Immature natural killer cell (primary cell): ENCODE measurements at regions not wholly inside any gene's neighbourhood (a gene's known extent, or its start where the extent isn't known, plus 50 kb on each side); places are given as distances from the start of the nearest gene placed in this dataset.

Experiments used
- DNase-seq, 3 donors: peaks; one replicate each; pipeline ENCODE4 v3.0.0; 2022; ENCODE audit warnings: mixed read lengths in 1 of 3
- H3K27ac Mint-ChIP-seq, 6 donors: one replicate each; pipeline ENCODE4 v1.8.0; 2020; ENCODE audit warnings: mixed read lengths in 6 of 6, mild to moderate bottlenecking in 5 of 6, inconsistent platforms in 4 of 6, moderate library complexity in 3 of 6
- H3K27me3 Mint-ChIP-seq, 3 donors: one replicate each; pipeline ENCODE4 v1.8.0; 2020 to 2021; ENCODE audit warnings: low read depth in 3 of 3, mild to moderate bottlenecking in 3 of 3, mixed read lengths in 3 of 3, moderate library complexity in 3 of 3, inconsistent platforms in 1 of 3
- H3K36me3 Mint-ChIP-seq, 3 donors: one replicate each; pipeline ENCODE4 v1.8.0; 2020; ENCODE audit warnings: mixed read lengths in 3 of 3, inconsistent platforms in 2 of 3, mild to moderate bottlenecking in 2 of 3
- H3K4me1 Mint-ChIP-seq, 2 donors: one replicate each; pipeline ENCODE4 v1.8.0; 2020; ENCODE audit warnings: inconsistent platforms in 2 of 2, mild to moderate bottlenecking in 2 of 2, mixed read lengths in 2 of 2, moderate library complexity in 1 of 2
- H3K4me3 Mint-ChIP-seq, 5 donors: one replicate each; pipeline ENCODE4 v1.8.0; 2020; ENCODE audit warnings: mild to moderate bottlenecking in 5 of 5, mixed read lengths in 5 of 5, inconsistent platforms in 3 of 5, moderate library complexity in 3 of 5
- H3K9me3 Mint-ChIP-seq, 6 donors: one replicate each; pipeline ENCODE4 v1.8.0; 2020; ENCODE audit warnings: mild to moderate bottlenecking in 6 of 6, mixed read lengths in 6 of 6, inconsistent platforms in 4 of 6, moderate library complexity in 3 of 6

GRCh38 chr6:48826152-48826515 is 636.9 kb downstream of the MMUT start:
- peaks cover 0 to 4% (median 0%) of the 10 kb centered on the region in 3 donors for H3K27me3 Mint-ChIP-seq
- H3K4me1 Mint-ChIP-seq: no peaks in the 10 kb centered on the region
- H3K27ac Mint-ChIP-seq: no peak overlapping the region
- H3K9me3 Mint-ChIP-seq: peaks cover 11 to 56% (median 21%) of the 10 kb centered on the region in 6 donors
- no peak overlapping the region for H3K4me3 Mint-ChIP-seq
- peaks cover 0 to 3% (median 0%) of the 10 kb centered on the region in 3 donors for H3K36me3 Mint-ChIP-seq
- no peak for DNase-seq

GRCh38 chr6:48825501-48826151 is 637.4 kb downstream of the MMUT start:
- Mint-ChIP-seq H3K27me3 (peaks cover 0 to 4% (median 0%) of the 10 kb centered on the region in 3 donors), H3K36me3 (peaks cover 0 to 3% (median 0%) of the 10 kb centered on the region in 3 donors), H3K4me3 (no peak overlapping the region), H3K4me1 (no peaks in the 10 kb centered on the region), H3K27ac (no peak overlapping the region), H3K9me3 (peaks cover 11 to 56% (median 21%) of the 10 kb centered on the region in 6 donors)
- DNase-seq: no peak

- no peak for DNase-seq
- Mint-ChIP-seq H3K27me3 (peaks cover 0 to 5% (median 0%) of the 10 kb centered on the region in 3 donors), H3K4me3 (no peak overlapping the region), H3K9me3 (peaks cover 10 to 46% (median 15%) of the 10 kb centered on the region in 6 donors), H3K27ac (no peak overlapping the region), H3K4me1 (no peaks in the 10 kb centered on the region), H3K36me3 (peaks cover 0 to 3% (median 0%) of the 10 kb centered on the region in 3 donors)
Measured at GRCh38 chr6:48818052-48818412, 645.0 kb downstream of the MMUT start.

GRCh38 chr6:48817333-48818051 is 645.6 kb downstream of the MMUT start:
- H3K9me3 Mint-ChIP-seq: peaks cover 9 to 44% (median 14%) of the 10 kb centered on the region in 6 donors
- DNase-seq: no peak
- H3K27me3 Mint-ChIP-seq: peaks cover 0 to 5% (median 0%) of the 10 kb centered on the region in 3 donors
- peaks cover 0 to 3% (median 0%) of the 10 kb centered on the region in 3 donors for H3K36me3 Mint-ChIP-seq
- H3K27ac Mint-ChIP-seq: no peak overlapping the region
- H3K4me1 Mint-ChIP-seq: no peaks in the 10 kb centered on the region
- no peak overlapping the region for H3K4me3 Mint-ChIP-seq

GRCh38 chr6:48814957-48815356 is 648.1 kb downstream of the MMUT start:
- H3K4me3 Mint-ChIP-seq: no peak overlapping the region
- no peaks in the 10 kb centered on the region for H3K4me1 Mint-ChIP-seq
- no peak for DNase-seq
- H3K27ac Mint-ChIP-seq: no peak overlapping the region
- no peaks in the 10 kb centered on the region for H3K36me3 Mint-ChIP-seq
- H3K27me3 Mint-ChIP-seq: peaks cover 0 to 4% (median 0%) of the 10 kb centered on the region in 3 donors
- peaks cover 8 to 38% (median 10%) of the 10 kb centered on the region in 6 donors for H3K9me3 Mint-ChIP-seq

GRCh38 chr6:48813836-48814235 is 649.2 kb downstream of the MMUT start:
- peaks cover 2 to 35% (median 10%) of the 10 kb centered on the region in 6 donors for H3K9me3 Mint-ChIP-seq
- H3K27ac Mint-ChIP-seq: no peak overlapping the region
- H3K4me3 Mint-ChIP-seq: no peak overlapping the region
- H3K4me1 Mint-ChIP-seq: no peaks in the 10 kb centered on the region
- no peaks in the 10 kb centered on the region for H3K36me3 Mint-ChIP-seq
- no peaks in the 10 kb centered on the region for H3K27me3 Mint-ChIP-seq
- DNase-seq: no peak

GRCh38 chr6:48809700-48810099 is 653.4 kb downstream of the MMUT start:
- Mint-ChIP-seq H3K4me1 (no peaks in the 10 kb centered on the region), H3K27ac (no peak overlapping the region), H3K36me3 (no peaks in the 10 kb centered on the region), H3K4me3 (no peak overlapping the region), H3K9me3 (peaks cover 0 to 42% (median 8%) of the 10 kb centered on the region in 6 donors), H3K27me3 (peaks cover 0 to 3% (median 0%) of the 10 kb centered on the region in 3 donors)
- no peak for DNase-seq

- H3K36me3 Mint-ChIP-seq: no peaks in the 10 kb centered on the region
- H3K9me3 Mint-ChIP-seq: peaks cover 0 to 38% (median 6%) of the 10 kb centered on the region in 6 donors
- DNase-seq: no peak
- H3K27ac Mint-ChIP-seq: no peak overlapping the region
- no peaks in the 10 kb centered on the region for H3K4me1 Mint-ChIP-seq
- H3K4me3 Mint-ChIP-seq: no peak overlapping the region
- peaks cover 0 to 3% (median 0%) of the 10 kb centered on the region in 3 donors for H3K27me3 Mint-ChIP-seq
Measured at GRCh38 chr6:48809245-48809644, 653.8 kb downstream of the MMUT start.

- Mint-ChIP-seq H3K27me3 (peaks cover 0 to 2% (median 0%) of the 10 kb centered on the region in 3 donors), H3K9me3 (peaks cover 4 to 34% (median 13%) of the 10 kb centered on the region in 6 donors), H3K36me3 (peaks cover 0 to 3% (median 0%) of the 10 kb centered on the region in 3 donors), H3K27ac (no peak overlapping the region), H3K4me1 (no peaks in the 10 kb centered on the region), H3K4me3 (no peak overlapping the region)
- DNase-seq: no peak
Measured at GRCh38 chr6:48798296-48798695, 664.8 kb downstream of the MMUT start.

GRCh38 chr6:48782225-48782624 is 671.2 kb upstream of the PTCHD4 start:
- Mint-ChIP-seq H3K27me3 (peaks cover 0 to 3% (median 0%) of the 10 kb centered on the region in 3 donors), H3K36me3 (no peaks in the 10 kb centered on the region), H3K4me1 (no peaks in the 10 kb centered on the region), H3K4me3 (no peak overlapping the region), H3K27ac (no peak overlapping the region), H3K9me3 (peaks cover 6 to 70% (median 27%) of the 10 kb centered on the region in 6 donors)
- no peak for DNase-seq

- DNase-seq: no peak
- Mint-ChIP-seq H3K4me3 (no peak overlapping the region), H3K27me3 (peaks cover 0 to 2% (median 0%) of the 10 kb centered on the region in 3 donors), H3K4me1 (no peaks in the 10 kb centered on the region), H3K36me3 (no peaks in the 10 kb centered on the region), H3K27ac (no peak overlapping the region), H3K9me3 (peaks cover 7 to 48% (median 20%) of the 10 kb centered on the region in 6 donors)
Measured at GRCh38 chr6:48777411-48777810, 666.4 kb upstream of the PTCHD4 start.

- DNase-seq: no peak
- Mint-ChIP-seq H3K27ac (no peak overlapping the region), H3K27me3 (no peaks in the 10 kb centered on the region), H3K4me3 (no peak overlapping the region), H3K9me3 (peaks cover 4 to 44% (median 15%) of the 10 kb centered on the region in 6 donors), H3K4me1 (no peaks in the 10 kb centered on the region), H3K36me3 (no peaks in the 10 kb centered on the region)
Measured at GRCh38 chr6:48775157-48775556, 664.2 kb upstream of the PTCHD4 start.

GRCh38 chr6:48774276-48774675 is 663.3 kb upstream of the PTCHD4 start:
- Mint-ChIP-seq H3K4me1 (no peaks in the 10 kb centered on the region), H3K27me3 (no peaks in the 10 kb centered on the region)

GRCh38 chr6:48766349-48766748 is 655.4 kb upstream of the PTCHD4 start:
- peaks cover 0 to 1% (median 1%) of the 10 kb centered on the region in 3 donors for H3K27me3 Mint-ChIP-seq
- DNase-seq: no peak
- H3K4me1 Mint-ChIP-seq: no peaks in the 10 kb centered on the region
- H3K36me3 Mint-ChIP-seq: no peaks in the 10 kb centered on the region
- no peak overlapping the region for H3K27ac Mint-ChIP-seq
- peaks cover 0 to 15% (median 3%) of the 10 kb centered on the region in 6 donors for H3K9me3 Mint-ChIP-seq
- no peak overlapping the region for H3K4me3 Mint-ChIP-seq

More at GRCh38 chr6:48774276-48774675, 663.3 kb upstream of the PTCHD4 start:
- no peak for DNase-seq
- Mint-ChIP-seq H3K4me3 (no peak overlapping the region), H3K27ac (no peak overlapping the region), H3K9me3 (peaks cover 3 to 35% (median 14%) of the 10 kb centered on the region in 6 donors), H3K36me3 (no peaks in the 10 kb centered on the region)
